BJ (cell line): ENCODE measurements at regions not wholly inside any gene's neighbourhood (a gene's known extent, or its start where the extent isn't known, plus 50 kb on each side); places are given as distances from the start of the nearest gene placed in this dataset.

Experiments
- CTCF ChIA-PET: fragments of 350-600 bp; formaldehyde crosslinking; extraction: SDS; loops from one replicate; lab custom pipeline; 2021; ENCODE audit warnings: antibody characterized with exemption, inconsistent platforms; lab: Yijun Ruan, JAX
- POLR2A ChIA-PET: fragments of 300-600 bp; sonication (Branson Sonifier 250); formaldehyde crosslinking; extraction: SDS; loops from one replicate; lab custom pipeline; 2021; ENCODE audit warnings: antibody characterized with exemption; lab: Charles Lee
- DNase-seq: peaks from one replicate; pipeline ENCODE4 v3.0.0-alpha.2; 2011; ENCODE audit warnings: low read depth
- H3K27me3 ChIP-seq: 2 replicates; pipeline ENCODE4 v1.6.0; 2011; ENCODE audit warnings: low read length; ENCODE audit not compliant: control insufficient read depth, insufficient read depth
- H3K36me3 ChIP-seq: 2 replicates; pipeline ENCODE4 v1.5.1; 2011; ENCODE audit warnings: low read length; ENCODE audit not compliant: control insufficient read depth, insufficient read depth
- H3K4me3 ChIP-seq: 2 replicates; pipeline ENCODE4 v1.5.1; 2011; ENCODE audit warnings: low read depth, mild to moderate bottlenecking, control low read depth, low read length
- CTCF ChIP-seq: IDR thresholded peaks from 2 replicates; pipeline ENCODE4 v1.5.1; 2011; ENCODE audit warnings: low read depth, mild to moderate bottlenecking, control low read depth, inconsistent platforms, low read length, moderate library complexity; ENCODE audit not compliant: insufficient read depth

- CTCF ChIA-PET, result interaction anchor here (0.6 to 0.8 kb wide), 2 partner anchors 15 to 332 kb away, joined by 3 to 4 read pairs; no protein-coding TSS in a partner anchor
These were observed 202.2 kb upstream of the RPS23 start for GRCh38 chr5:82480331-82480730.

GRCh38 chr5:82476155-82476554 is 198.0 kb upstream of the RPS23 start:
- CTCF ChIA-PET, result interaction anchor here (0.6 to 1.7 kb wide), 2 partner anchors 19 to 214 kb away, joined by 3 to 5 read pairs; no protein-coding TSS in a partner anchor
- POLR2A ChIA-PET, result no interaction called here
- DNase-seq, result no peak
- no peak for TF ChIP-seq CTCF
- peaks cover 2% of the 10 kb centered on the region for H3K27me3 ChIP-seq
- H3K4me3 ChIP-seq, result no peak overlapping the region
- no peaks in the 10 kb centered on the region for H3K36me3 ChIP-seq

More at GRCh38 chr5:82480331-82480730, 202.2 kb upstream of the RPS23 start:
- H3K4me3 ChIP-seq, result no peak overlapping the region
- TF ChIP-seq CTCF, result no peak
- POLR2A ChIA-PET, result no interaction called here
- H3K27me3 ChIP-seq, result peaks cover 2% of the 10 kb centered on the region
- no peak for DNase-seq
- no peaks in the 10 kb centered on the region for H3K36me3 ChIP-seq

- no peaks in the 10 kb centered on the region for H3K36me3 ChIP-seq
- H3K27me3 ChIP-seq, result no peaks in the 10 kb centered on the region; the same call in 1 of the 2 replicates
- no peak overlapping the region for H3K4me3 ChIP-seq
- TF ChIP-seq CTCF, result no peak
- DNase-seq, result no peak
- POLR2A ChIA-PET, result no interaction called here
- CTCF ChIA-PET, result no interaction called here
These were observed 195.1 kb upstream of the RPS23 start for GRCh38 chr5:82473262-82473661.

GRCh38 chr5:82470185-82470994 is 192.2 kb upstream of the RPS23 start:
- no peak for TF ChIP-seq CTCF
- Histone ChIP-seq H3K4me3 (no peak overlapping the region), H3K27me3 (no peaks in the 10 kb centered on the region), H3K36me3 (no peaks in the 10 kb centered on the region)
- POLR2A ChIA-PET, result no interaction called here
- DNase-seq, result no peak
- CTCF ChIA-PET, result interaction anchor here (2.3 kb wide), 1 partner anchor 106 kb away, joined by 7 read pairs; no protein-coding TSS in a partner anchor

GRCh38 chr5:82466986-82467561 is 188.9 kb upstream of the RPS23 start:
- CTCF ChIA-PET, result interaction anchor here (0.6 to 1.6 kb wide), 4 partner anchors 11 to 212 kb away, joined by 3 to 5 read pairs (median 4); no protein-coding TSS in a partner anchor
- DNase-seq, result peak; percentile 23
- no peaks in the 10 kb centered on the region for H3K27me3 ChIP-seq
- peak overlapping the region; percentile 7 for H3K4me3 ChIP-seq
- TF ChIP-seq CTCF, result peak; percentile 56
- no peaks in the 10 kb centered on the region for H3K36me3 ChIP-seq
- POLR2A ChIA-PET, result no interaction called here
